ENCODE measurements at regions not wholly inside any gene's neighbourhood (a gene's known extent, or its start where the extent isn't known, plus 50 kb on each side); places are given as distances from the start of the nearest gene placed in this dataset.
A peak's percentile ranks its signal among the peaks of the same experiment; 100 is the strongest.

DNA sequence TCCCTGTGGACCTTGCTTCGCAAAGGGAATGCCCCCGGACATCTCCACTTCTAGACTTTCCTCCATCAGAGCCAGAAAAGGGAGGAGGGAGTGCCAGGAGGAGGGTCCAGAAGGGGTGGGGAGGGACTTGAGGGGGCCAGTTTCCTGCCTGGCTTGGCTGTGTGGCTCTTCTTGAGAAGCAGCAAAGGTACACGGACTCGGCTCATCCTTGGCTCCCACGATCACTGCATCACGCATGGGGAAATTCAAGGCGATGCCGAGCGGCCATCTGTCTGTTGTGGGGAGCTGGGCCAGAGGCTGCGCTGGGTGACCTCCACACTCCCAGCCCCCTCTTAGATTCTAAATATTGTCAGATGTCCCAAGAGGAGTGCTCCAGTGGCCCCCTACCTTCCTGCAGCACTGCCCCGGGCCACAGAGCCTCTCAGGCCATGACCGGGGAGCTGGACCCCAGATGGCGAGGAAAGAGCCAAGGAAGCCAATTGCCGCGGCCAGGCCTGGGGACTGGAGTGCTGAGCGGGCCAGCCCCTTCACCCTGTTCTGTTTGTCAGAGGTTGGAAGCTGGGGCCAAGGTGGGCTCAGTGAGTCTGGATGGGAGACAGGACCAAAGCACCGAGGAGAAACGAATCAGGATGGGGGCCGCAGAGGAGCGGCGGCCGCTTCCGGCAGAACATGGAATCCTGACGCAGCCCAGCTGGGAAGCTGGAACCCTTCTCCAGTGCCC is 104.5 kb downstream of the RBFOX3 start:
- Histone ChIP-seq H3K27me3 (replicated peaks; ENCODE audit: control insufficient read depth, insufficient read depth, low read length) (no peaks in the 10 kb centered on the region), H3K4me1 (no peaks in the 10 kb centered on the region; the same call in 1 of the 2 replicates), H3K36me3 (ENCODE audit: control insufficient read depth, insufficient read depth, low read length) (no peaks in the 10 kb centered on the region), H3K9me3 (0 out of 2 replicates have a peak, but pooled peaks cover 3% of the 10 kb centered on the region), H3K4me3 (ENCODE audit: low read depth, low read length) (no peak overlapping the region)
- intact Hi-C loops (cut with micrococcal nuclease; ENCODE audit: unreplicated experiment) = no loop called here
- H3K4me3 Mint-ChIP-seq (ENCODE audit: unreplicated experiment) = no peak overlapping the region
- no peaks in the 10 kb centered on the region for H3K36me3 Mint-ChIP-seq (ENCODE audit: insufficient read depth, unreplicated experiment)
- no TSS peak for BruUV-seq (replicated peaks)
- no peaks in the 10 kb centered on the region for H3K4me1 Mint-ChIP-seq (ENCODE audit: low read depth, unreplicated experiment)
- ChIA-PET POLR2A (no interaction called here), CTCF (no interaction called here)
- no peak for DNase-seq
- no peaks in the 10 kb centered on the region for H3K9me3 Mint-ChIP-seq (ENCODE audit: unreplicated experiment)
- TF ChIP-seq, protein P1, sequence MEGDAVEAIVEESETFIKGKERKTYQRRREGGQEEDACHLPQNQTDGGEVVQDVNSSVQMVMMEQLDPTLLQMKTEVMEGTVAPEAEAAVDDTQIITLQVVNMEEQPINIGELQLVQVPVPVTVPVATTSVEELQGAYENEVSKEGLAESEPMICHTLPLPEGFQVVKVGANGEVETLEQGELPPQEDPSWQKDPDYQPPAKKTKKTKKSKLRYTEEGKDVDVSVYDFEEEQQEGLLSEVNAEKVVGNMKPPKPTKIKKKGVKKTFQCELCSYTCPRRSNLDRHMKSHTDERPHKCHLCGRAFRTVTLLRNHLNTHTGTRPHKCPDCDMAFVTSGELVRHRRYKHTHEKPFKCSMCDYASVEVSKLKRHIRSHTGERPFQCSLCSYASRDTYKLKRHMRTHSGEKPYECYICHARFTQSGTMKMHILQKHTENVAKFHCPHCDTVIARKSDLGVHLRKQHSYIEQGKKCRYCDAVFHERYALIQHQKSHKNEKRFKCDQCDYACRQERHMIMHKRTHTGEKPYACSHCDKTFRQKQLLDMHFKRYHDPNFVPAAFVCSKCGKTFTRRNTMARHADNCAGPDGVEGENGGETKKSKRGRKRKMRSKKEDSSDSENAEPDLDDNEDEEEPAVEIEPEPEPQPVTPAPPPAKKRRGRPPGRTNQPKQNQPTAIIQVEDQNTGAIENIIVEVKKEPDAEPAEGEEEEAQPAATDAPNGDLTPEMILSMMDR (IDR thresholded peaks at IDR 0.05; ENCODE audit: insufficient read depth in 1 of 2, low read depth in 1 of 2, low read length in 1 of 2, severe bottlenecking in 1 of 2, unreplicated experiment in 1 of 2) = no peak
- H3K27ac Mint-ChIP-seq (ENCODE audit: unreplicated experiment) = no peak overlapping the region
- peaks cover 3% of the 10 kb centered on the region for H3K27me3 Mint-ChIP-seq (ENCODE audit: insufficient read depth, unreplicated experiment)

DNA sequence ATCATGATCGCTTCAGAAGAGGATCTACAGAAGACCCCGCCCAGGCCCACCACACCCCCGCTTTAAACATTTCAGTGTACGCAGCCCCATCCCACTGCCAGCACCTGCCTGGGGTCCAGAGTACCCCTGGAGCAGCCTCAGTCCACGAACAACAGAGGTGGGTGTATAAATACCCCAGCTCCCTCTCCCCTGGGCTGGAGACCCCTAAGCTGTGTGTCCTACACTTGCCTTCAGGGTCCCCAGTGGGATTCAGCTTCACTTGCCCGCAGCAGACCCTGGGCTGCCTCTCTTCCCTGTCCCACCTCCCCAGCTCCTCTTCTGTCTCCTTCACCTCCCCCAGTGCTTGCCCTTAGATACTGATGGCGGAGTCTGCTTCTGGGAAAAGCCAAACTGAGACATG is 105.7 kb downstream of the RBFOX3 start:
- POLR2A ChIA-PET = no interaction called here
- H3K36me3 Mint-ChIP-seq (ENCODE audit: insufficient read depth, unreplicated experiment) = no peaks in the 10 kb centered on the region

DNA sequence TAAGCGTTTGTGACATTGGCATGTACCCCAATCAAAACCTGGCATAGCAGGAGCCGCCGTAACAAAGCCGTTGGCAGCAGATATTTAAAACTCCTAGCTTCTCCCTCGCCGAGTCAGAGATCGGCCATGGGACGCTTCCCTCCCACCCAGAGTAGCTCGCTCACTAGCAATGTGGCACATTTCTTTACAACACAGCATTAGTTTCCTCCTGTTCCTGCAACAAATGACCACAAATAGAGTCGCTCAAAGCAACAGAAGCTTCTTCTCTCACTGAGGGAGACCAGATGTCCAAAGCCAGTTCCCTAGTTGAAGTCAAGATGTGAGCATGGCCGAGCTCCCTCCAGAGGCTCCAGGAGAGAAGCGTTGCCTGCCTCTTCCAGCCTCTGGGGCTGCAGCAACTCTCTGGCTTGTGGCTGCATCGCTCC is 106.7 kb downstream of the RBFOX3 start:
- H3K9me3 ChIP-seq = 0 out of 2 replicates have a peak, but pooled peaks cover 3% of the 10 kb centered on the region
- H3K4me3 ChIP-seq (ENCODE audit: low read depth, low read length) = no peak overlapping the region
- BruUV-seq (replicated peaks) = no TSS peak
- H3K27me3 Mint-ChIP-seq (ENCODE audit: insufficient read depth, unreplicated experiment) = peaks cover 4% of the 10 kb centered on the region
- TF ChIP-seq, protein P1 (IDR thresholded peaks at IDR 0.05; ENCODE audit: insufficient read depth in 1 of 2, low read depth in 1 of 2, low read length in 1 of 2, severe bottlenecking in 1 of 2, unreplicated experiment in 1 of 2) = no peak
- POLR2A ChIA-PET = no interaction called here
- H3K9me3 Mint-ChIP-seq (ENCODE audit: unreplicated experiment) = peaks cover 6% of the 10 kb centered on the region
- no peak overlapping the region for H3K27ac Mint-ChIP-seq (ENCODE audit: unreplicated experiment)
- peak in 1 of 2 experiments; percentile 19 for DNase-seq
- CTCF ChIA-PET = interaction anchor here (0.6 to 0.7 kb wide), 2 partner anchors 112 to 191 kb away, joined by 3 to 6 read pairs; no protein-coding TSS in a partner anchor
- no peaks in the 10 kb centered on the region; the same call in 1 of the 2 replicates for H3K4me1 ChIP-seq
- no peak overlapping the region for H3K4me3 Mint-ChIP-seq (ENCODE audit: unreplicated experiment)
- H3K27me3 ChIP-seq (replicated peaks; ENCODE audit: control insufficient read depth, insufficient read depth, low read length) = no peaks in the 10 kb centered on the region
- no peaks in the 10 kb centered on the region for H3K36me3 ChIP-seq (ENCODE audit: control insufficient read depth, insufficient read depth, low read length)
- H3K4me1 Mint-ChIP-seq (ENCODE audit: low read depth, unreplicated experiment) = no peaks in the 10 kb centered on the region
- intact Hi-C loops (cut with micrococcal nuclease; ENCODE audit: unreplicated experiment) = no loop called here
- H3K36me3 Mint-ChIP-seq (ENCODE audit: insufficient read depth, unreplicated experiment) = no peaks in the 10 kb centered on the region

More for the DNA sequence above, 105.7 kb downstream of the RBFOX3 start:
- Histone ChIP-seq H3K4me3 (ENCODE audit: low read depth, low read length) (no peak overlapping the region), H3K9me3 (0 out of 2 replicates have a peak, but pooled peaks cover 3% of the 10 kb centered on the region), H3K27me3 (replicated peaks; ENCODE audit: control insufficient read depth, insufficient read depth, low read length) (no peaks in the 10 kb centered on the region), H3K36me3 (ENCODE audit: control insufficient read depth, insufficient read depth, low read length) (no peaks in the 10 kb centered on the region), H3K4me1 (no peaks in the 10 kb centered on the region; the same call in 1 of the 2 replicates)
- Mint-ChIP-seq H3K27ac (ENCODE audit: unreplicated experiment) (no peak overlapping the region), H3K4me1 (ENCODE audit: low read depth, unreplicated experiment) (no peaks in the 10 kb centered on the region), H3K9me3 (ENCODE audit: unreplicated experiment) (no peaks in the 10 kb centered on the region), H3K4me3 (ENCODE audit: unreplicated experiment) (no peak overlapping the region), H3K27me3 (ENCODE audit: insufficient read depth, unreplicated experiment) (peaks cover 3% of the 10 kb centered on the region)
- TF ChIP-seq, protein P1 (IDR thresholded peaks at IDR 0.05; ENCODE audit: insufficient read depth in 1 of 2, low read depth in 1 of 2, low read length in 1 of 2, severe bottlenecking in 1 of 2, unreplicated experiment in 1 of 2) = no peak
- no peak for DNase-seq
- BruUV-seq (replicated peaks) = no TSS peak
- CTCF ChIA-PET = no interaction called here
- intact Hi-C loops (cut with micrococcal nuclease; ENCODE audit: unreplicated experiment) = no loop called here

All from Caco-2 (cell line).